ENCODE measurements at regions not wholly inside any gene's neighbourhood (a gene's known extent, or its start where the extent isn't known, plus 50 kb on each side); places are given as distances from the start of the nearest gene placed in this dataset.
A peak's percentile ranks its signal among the peaks of the same experiment; 100 is the strongest.
"Not testable (repeated sequence)": the region's sequence is repeated elsewhere in the genome, so short reads cannot be mapped to it uniquely, and the experiment has no call there.

DNA sequence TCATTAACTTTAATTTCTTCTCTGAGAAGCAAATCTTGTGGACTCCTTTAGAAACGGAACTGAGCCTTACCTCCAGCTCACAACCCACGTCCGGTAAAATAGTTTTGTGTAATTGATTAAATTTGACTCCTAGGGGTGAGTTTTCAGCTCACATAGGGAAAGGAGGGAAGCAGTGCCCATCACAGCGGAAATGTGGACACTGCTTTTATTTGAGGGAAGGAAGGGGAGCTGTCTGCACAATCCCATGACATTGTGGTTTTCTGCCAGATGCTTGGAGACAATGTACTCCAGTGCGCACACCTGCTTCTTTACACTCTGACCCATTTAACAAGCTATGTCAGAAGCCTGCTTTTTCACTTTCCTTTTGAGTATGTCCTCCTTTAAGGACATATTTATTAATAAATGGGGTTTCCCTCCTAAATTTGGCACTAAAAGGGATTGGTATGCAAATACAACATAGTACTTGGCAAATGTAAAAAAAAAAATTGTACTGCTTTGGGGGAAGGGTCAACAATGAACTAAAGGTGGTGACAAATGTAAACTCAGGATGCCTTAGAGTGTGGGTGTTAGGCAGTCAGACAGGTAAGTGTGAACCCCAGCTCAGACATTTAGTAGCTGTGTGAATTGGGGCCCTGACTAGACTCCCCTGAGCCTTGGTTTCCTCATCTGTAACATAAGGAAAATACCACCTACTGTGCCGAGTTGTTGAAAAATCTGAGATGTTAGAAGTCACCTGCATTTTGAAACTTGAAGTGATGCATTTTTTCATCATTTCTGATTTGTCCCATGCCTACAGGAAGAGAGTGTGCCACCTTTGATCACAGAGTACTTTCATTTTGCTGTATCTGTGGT lies 90.2 kb upstream of the KLF6 start:
- Mint-ChIP-seq H3K4me1 (peaks cover 65% of the 10 kb centered on the region), H3K4me3 (peak overlapping the region; percentile 83), H3K27me3 (no peaks in the 10 kb centered on the region), H3K27ac (peak overlapping the region; percentile 98), H3K36me3 (ENCODE audit: low read depth) (peaks cover 13% of the 10 kb centered on the region), H3K9me3 (no peaks in the 10 kb centered on the region)
- peak; percentile 67 for ATAC-seq (replicated peaks)

DNA sequence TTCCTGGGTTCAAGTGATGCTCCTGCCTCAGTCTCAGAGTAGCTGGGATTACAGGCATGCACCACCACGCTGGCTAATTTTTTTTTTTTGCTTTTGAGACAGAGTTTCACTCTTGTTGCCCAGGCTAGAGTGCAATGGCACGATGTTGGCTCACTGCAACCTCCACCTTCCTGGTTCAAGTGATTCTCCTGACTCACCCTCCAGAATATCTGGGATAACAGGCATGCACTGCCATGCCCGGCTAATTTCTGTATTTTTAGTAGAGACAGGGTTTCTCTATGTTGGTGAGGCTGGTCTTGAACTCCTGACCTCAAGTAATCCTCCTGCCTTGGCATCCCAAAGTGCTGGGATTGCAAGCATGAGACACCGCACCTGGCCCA lies 89.6 kb upstream of the KLF6 start:
- peak overlapping the region; percentile 83 for H3K4me3 Mint-ChIP-seq
- not testable (repeated sequence) for H3K27me3 Mint-ChIP-seq, H3K9me3 Mint-ChIP-seq
- ATAC-seq (replicated peaks) = peak; percentile 22
- peaks cover 13% of the 10 kb centered on the region for H3K36me3 Mint-ChIP-seq (ENCODE audit: low read depth)
- H3K4me1 Mint-ChIP-seq = peaks cover 63% of the 10 kb centered on the region
- H3K27ac Mint-ChIP-seq = peak overlapping the region; percentile 98

DNA sequence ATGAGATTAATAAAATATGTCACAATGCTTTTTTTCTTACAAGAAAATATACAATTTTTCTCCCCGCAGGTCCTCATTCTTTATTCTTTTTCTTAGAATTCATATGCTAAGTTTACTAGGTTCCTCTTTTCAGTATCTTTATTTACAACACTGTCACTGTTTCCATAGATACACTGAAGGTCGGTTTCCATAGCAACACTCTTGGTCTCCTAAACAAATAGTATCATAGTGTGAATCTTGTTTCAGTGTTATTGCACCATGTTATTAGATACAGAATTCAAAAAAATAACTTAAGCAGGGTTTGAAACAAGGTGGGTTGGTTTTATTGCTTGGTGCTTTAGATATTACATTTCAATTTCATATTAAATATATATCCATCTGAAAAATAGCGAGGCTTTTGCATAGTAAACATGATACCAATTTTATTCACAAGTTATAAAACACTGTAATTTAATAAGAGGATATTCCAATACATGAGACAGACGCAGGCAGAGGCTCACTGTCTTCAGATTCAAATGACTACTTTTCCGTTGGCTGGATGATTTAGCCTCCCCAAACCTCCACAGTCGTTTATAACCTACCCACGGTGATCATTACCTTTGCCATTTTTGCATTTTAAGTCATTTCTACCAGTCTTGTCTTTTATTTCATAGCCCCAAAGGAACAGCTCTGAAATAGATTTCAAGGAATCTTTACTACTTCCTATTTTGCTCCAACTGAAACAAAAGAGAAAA lies 88.9 kb upstream of the KLF6 start:
- ATAC-seq (replicated peaks) = peak; percentile 46
- peaks cover 19% of the 10 kb centered on the region for H3K36me3 Mint-ChIP-seq (ENCODE audit: low read depth)
- H3K27ac Mint-ChIP-seq = peak overlapping the region; percentile 98
- peaks cover 65% of the 10 kb centered on the region for H3K4me1 Mint-ChIP-seq
- H3K4me3 Mint-ChIP-seq = peak overlapping the region; percentile 83
- H3K9me3 Mint-ChIP-seq = peaks cover 3% of the 10 kb centered on the region
- H3K27me3 Mint-ChIP-seq = no peaks in the 10 kb centered on the region

DNA sequence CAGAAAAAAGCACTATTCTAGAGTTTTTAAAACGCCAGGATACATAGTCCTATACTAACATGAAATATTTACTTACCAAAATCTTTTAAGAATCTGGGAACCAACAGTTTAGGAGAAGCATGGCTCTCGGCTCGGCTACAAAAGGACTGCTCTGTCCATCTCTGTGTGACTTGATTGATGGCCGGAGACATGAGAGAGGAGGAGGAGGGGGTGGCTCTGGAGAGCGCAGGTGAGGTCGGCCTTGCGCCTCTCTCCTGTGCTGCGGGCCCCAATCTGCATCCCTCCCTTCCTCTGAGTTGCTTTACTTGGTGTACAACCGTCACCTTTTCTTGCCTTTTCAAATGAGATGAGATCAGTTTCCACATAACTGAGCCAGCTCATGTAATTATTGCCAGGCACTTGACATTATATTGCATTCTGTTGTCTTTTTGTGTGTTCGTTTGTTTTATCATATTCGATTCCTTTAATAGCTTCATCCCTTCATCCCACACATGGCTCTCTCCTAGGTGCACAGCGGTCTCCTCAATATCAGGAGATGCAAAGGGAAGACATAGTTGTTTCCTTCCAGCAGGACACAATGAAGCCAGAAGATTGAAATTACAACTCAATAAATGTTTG lies 87.8 kb upstream of the KLF6 start:
- H3K4me3 Mint-ChIP-seq = peak overlapping the region; percentile 83
- peaks cover 23% of the 10 kb centered on the region for H3K36me3 Mint-ChIP-seq (ENCODE audit: low read depth)
- no peak for ATAC-seq (replicated peaks)
- H3K27me3 Mint-ChIP-seq = no peaks in the 10 kb centered on the region
- peaks cover 66% of the 10 kb centered on the region for H3K4me1 Mint-ChIP-seq
- peaks cover 3% of the 10 kb centered on the region for H3K9me3 Mint-ChIP-seq
- peak overlapping the region; percentile 98 for H3K27ac Mint-ChIP-seq

DNA sequence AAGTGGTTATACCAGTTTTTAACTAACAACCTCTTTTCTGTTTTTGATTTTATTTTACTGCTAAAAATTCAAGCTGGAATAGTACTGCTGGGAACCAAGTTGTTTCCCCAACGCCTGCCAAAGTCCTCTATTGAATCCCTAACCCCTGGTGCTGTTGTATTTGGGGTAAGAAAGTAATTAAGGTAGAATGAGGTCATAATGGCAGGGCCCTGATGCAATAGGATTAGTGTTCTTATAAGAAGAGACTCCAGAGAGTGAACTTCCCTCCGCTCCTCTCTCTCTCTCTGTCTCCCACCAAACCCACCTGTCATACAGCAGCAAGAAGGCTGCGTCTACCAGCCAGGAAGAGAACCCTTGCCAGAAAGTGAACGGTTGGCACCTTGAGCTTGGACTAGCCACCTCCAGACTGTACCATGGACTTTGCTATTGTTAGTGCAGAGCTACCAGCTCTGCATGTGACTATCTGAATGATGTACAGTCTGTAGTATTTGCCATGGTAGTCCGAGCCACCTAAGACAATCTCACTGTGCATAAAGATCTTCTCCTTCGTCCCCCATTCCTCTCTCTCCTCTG lies 86.5 kb upstream of the KLF6 start:
- H3K9me3 Mint-ChIP-seq = peaks cover 3% of the 10 kb centered on the region
- H3K36me3 Mint-ChIP-seq (ENCODE audit: low read depth) = peaks cover 30% of the 10 kb centered on the region
- H3K4me3 Mint-ChIP-seq = peak overlapping the region; percentile 83
- no peak for ATAC-seq (replicated peaks)
- H3K27ac Mint-ChIP-seq = peak overlapping the region; percentile 98
- no peaks in the 10 kb centered on the region for H3K27me3 Mint-ChIP-seq
- peaks cover 67% of the 10 kb centered on the region for H3K4me1 Mint-ChIP-seq

DNA sequence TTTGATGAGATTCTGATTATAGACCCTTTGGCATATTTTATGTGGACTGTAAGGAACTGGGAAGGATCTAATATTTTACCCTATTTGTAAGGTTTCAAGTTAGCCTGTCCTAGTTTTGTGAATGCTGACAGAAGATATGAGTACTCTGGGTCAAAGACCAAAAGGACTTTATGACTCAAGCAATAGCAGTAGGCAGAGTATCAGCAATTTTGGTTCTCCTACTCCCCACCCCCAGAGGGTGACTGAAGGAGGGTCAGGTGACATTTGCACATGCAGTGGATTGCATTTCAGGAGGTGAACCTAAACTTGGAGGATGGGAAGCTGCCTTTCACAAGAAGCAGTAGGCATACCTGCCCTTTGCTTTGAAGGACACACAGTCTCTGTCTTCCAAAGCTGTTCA lies 84.0 kb upstream of the KLF6 start:
- Mint-ChIP-seq H3K36me3 (ENCODE audit: low read depth) (peaks cover 23% of the 10 kb centered on the region), H3K4me3 (peak overlapping the region; percentile 72)
- peak; percentile 43 for ATAC-seq (replicated peaks)

DNA sequence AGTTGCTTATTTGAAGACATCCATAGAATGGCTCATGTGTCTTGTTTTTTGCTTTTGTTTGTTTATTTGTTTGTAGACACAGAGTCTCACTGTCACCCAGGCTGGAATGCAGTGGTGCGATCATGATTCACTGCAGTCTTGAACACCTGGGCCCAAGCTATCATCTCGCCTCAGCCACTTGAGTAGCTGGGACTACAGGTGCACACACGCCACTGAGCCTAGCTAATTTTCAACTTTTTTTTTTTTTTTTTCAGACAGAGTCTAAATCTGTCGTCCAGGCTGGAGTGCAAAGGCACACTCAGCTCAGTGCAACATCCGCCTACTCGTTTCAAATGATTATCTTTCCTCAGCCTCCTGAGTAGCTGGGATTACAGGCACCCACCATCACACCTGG lies 83.3 kb upstream of the KLF6 start:
- Mint-ChIP-seq H3K27ac (peak overlapping the region; percentile 98), H3K4me3 (peak overlapping the region; percentile 72), H3K4me1 (peaks cover 57% of the 10 kb centered on the region)

More for the DNA sequence above, 84.0 kb upstream of the KLF6 start:
- H3K27ac Mint-ChIP-seq = peak overlapping the region; percentile 98
- H3K27me3 Mint-ChIP-seq = no peaks in the 10 kb centered on the region
- peaks cover 3% of the 10 kb centered on the region for H3K9me3 Mint-ChIP-seq
- H3K4me1 Mint-ChIP-seq = peaks cover 64% of the 10 kb centered on the region

DNA sequence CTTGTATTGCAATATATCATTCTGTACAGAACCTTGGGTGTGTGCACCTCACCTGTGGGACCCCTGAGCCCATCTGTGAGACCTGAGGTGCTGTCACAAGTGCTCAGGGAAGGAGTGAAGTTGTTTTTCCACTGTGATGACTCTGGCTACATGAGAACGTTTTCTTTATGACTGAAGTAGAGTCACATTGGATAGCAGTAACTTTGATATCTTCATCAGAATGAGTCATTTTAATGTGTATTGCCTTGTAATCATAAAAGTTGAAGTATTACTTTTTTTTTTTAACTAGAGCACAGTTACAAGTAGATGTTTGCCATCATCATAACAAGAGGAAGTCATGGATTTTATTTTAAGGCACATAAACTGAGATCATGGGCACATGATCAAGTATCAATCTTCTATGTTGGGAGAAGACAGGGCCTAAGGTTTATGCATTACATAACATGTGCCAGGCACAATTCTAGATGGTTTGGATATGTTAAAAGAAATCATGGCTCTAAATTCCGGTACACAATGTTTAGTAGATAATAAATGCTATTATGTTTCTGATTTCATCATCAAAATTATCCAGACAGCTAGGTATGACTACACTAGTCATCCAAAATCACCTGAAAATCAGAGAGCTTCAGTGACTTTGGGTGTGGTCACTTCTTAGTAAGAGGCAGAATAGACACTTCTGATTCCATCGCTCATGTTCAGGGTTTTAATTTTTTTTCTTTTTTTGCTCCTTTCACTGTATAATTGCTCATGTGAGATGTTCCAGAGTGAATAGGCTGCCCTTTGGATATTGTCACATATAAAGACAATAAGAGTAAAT lies 82.7 kb upstream of the KLF6 start:
- Mint-ChIP-seq H3K27ac (peak overlapping the region; percentile 98), H3K27me3 (no peaks in the 10 kb centered on the region)
- peak; percentile 68 for ATAC-seq (replicated peaks)

More for the DNA sequence above, 83.3 kb upstream of the KLF6 start:
- Mint-ChIP-seq H3K9me3 (peaks cover 3% of the 10 kb centered on the region), H3K36me3 (ENCODE audit: low read depth) (peaks cover 17% of the 10 kb centered on the region), H3K27me3 (no peaks in the 10 kb centered on the region)
- no peak for ATAC-seq (replicated peaks)

DNA sequence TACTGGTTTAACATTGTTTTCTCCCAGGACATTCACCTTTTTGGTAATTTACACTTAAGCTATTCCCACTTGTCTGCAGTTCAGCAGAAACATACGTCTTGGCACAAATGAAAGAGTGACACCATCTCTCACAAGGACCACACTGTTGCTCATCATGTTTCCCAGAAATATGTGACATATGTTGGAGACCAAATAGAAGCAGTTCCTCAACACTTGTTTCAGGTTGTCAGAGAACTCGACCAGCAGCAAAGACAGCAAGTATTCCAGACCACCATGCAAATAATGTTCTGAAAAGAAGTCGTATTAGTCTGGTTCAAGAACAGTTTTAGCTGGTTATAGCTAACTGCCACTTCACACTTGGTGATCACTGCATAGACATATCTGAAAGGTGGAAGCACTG lies 81.3 kb upstream of the KLF6 start:
- H3K4me3 Mint-ChIP-seq = peak overlapping the region; percentile 72
- ATAC-seq (replicated peaks) = peak; percentile 76
- H3K27me3 Mint-ChIP-seq = no peaks in the 10 kb centered on the region
- H3K27ac Mint-ChIP-seq = peak overlapping the region; percentile 98
- H3K36me3 Mint-ChIP-seq (ENCODE audit: low read depth) = peaks cover 17% of the 10 kb centered on the region
- peaks cover 3% of the 10 kb centered on the region for H3K9me3 Mint-ChIP-seq
- peaks cover 40% of the 10 kb centered on the region for H3K4me1 Mint-ChIP-seq

More for the DNA sequence above, 82.7 kb upstream of the KLF6 start:
- Mint-ChIP-seq H3K4me1 (peaks cover 51% of the 10 kb centered on the region), H3K4me3 (peak overlapping the region; percentile 72), H3K36me3 (ENCODE audit: low read depth) (peaks cover 17% of the 10 kb centered on the region), H3K9me3 (peaks cover 3% of the 10 kb centered on the region)

DNA sequence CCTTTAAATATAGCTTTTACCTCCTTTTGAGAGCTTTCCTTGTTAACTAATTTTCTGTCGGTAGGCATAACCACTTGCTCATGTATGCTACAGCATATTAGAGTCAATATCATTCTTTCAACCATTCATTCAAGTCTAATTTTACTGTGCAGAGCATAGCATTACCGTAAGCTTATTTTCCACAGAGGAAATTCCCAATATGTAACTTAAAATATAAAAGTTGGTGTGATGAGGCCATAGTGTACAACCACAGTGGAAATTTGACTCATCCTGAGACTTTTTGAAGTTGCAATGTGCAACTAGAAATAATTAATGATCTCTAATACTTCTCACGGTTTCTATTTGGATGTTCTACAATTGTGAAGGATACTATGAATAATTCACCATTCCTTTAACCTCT lies 80.6 kb upstream of the KLF6 start:
- ATAC-seq (replicated peaks) = peak; percentile 20
- peaks cover 3% of the 10 kb centered on the region for H3K9me3 Mint-ChIP-seq
- peak overlapping the region; percentile 72 for H3K4me3 Mint-ChIP-seq
- H3K4me1 Mint-ChIP-seq = peaks cover 39% of the 10 kb centered on the region
- no peaks in the 10 kb centered on the region for H3K27me3 Mint-ChIP-seq
- H3K27ac Mint-ChIP-seq = peak overlapping the region; percentile 98
- H3K36me3 Mint-ChIP-seq (ENCODE audit: low read depth) = peaks cover 17% of the 10 kb centered on the region

DNA sequence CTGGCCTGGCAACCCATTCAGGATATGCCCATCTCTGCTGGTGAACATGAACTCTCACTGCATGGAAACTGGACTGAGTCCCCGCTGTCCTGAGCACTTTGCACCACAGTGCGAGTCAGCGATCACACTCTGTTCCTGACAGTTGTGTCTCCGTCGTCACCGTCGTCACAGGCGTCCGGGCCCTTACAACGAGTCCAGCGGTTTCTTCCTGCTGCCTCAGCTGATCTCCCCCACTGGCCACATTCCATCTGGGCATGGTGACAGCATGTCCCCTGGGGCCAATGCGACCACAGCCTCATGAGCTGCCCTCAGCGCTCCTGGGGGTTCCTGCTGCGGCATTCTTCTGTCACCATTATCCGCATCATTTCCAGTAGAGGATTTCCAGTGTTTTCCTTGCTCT lies 76.8 kb upstream of the KLF6 start:
- no peak overlapping the region for H3K27ac Mint-ChIP-seq
- no peaks in the 10 kb centered on the region for H3K36me3 Mint-ChIP-seq (ENCODE audit: low read depth)
- peaks cover 14% of the 10 kb centered on the region for H3K4me1 Mint-ChIP-seq
- ATAC-seq (replicated peaks) = no peak
- H3K4me3 Mint-ChIP-seq = no peak overlapping the region
- no peaks in the 10 kb centered on the region for H3K27me3 Mint-ChIP-seq
- no peaks in the 10 kb centered on the region for H3K9me3 Mint-ChIP-seq

DNA sequence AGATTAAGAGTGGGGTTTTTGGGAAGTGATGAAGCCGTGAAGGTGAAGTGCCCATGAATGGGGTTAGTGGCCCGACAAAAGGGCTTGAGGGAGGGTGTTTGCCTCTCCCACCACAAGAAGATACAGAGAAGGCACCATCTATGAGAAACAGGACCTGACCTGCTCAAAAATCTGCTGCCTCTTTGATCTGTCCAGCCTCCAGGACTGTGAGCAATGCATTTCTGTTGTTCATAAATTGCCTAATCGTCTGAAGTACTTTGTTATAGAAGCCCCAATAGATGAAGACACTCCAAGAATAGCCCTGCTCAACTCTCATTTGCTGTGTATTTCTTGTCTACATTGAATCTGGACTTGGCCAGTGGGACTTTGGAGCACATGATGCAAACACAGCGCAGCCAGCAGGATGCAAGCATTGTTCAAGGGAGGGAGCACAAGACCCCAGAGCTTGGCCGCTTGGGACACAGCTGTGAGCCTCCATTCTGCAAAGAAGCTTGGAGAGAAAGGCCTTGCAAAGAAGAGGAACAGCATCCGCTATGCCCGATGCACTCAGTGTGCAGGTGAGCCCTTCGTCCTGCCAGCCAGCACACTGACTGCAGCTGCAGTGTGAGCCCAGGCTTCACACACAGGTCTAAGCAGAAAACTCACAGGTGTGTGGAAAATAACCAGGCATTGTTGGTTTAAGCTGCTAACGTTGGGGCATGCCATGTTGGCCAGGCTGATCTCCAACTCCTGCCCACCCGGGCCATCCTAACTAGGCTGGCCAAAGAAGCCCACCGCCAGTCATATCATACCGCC lies 73.2 kb upstream of the KLF6 start:
- no peaks in the 10 kb centered on the region for H3K27me3 Mint-ChIP-seq
- no peak for ATAC-seq (replicated peaks)
- no peaks in the 10 kb centered on the region for H3K9me3 Mint-ChIP-seq

DNA sequence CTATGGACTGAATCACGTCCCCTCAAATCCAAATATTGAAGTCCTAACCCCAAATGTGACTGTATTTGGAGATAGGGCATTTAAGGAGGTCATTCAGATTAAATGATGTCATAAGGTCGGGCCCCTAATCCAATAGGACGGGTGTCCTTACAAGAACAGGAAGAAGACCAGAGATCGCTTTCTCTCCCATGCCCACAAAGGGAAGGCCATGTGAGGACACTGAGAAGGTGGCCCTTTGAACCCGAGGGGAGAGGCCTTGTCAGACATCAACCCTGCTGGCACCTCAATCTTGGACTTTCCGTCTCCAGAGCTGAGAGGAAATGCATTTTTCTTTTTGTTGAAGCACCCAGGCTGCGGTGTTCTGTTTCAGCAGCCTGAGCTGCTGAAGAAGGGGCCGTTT lies 72.3 kb upstream of the KLF6 start:
- H3K9me3 Mint-ChIP-seq = no peaks in the 10 kb centered on the region
- ATAC-seq (replicated peaks) = no peak
- H3K27ac Mint-ChIP-seq = no peak overlapping the region
- no peak overlapping the region for H3K4me3 Mint-ChIP-seq
- H3K4me1 Mint-ChIP-seq = peaks cover 4% of the 10 kb centered on the region
- no peaks in the 10 kb centered on the region for H3K27me3 Mint-ChIP-seq
- peaks cover under 1% of the 10 kb centered on the region for H3K36me3 Mint-ChIP-seq (ENCODE audit: low read depth)

More for the DNA sequence above, 73.2 kb upstream of the KLF6 start:
- Mint-ChIP-seq H3K36me3 (ENCODE audit: low read depth) (no peaks in the 10 kb centered on the region), H3K27ac (no peak overlapping the region), H3K4me3 (no peak overlapping the region), H3K4me1 (peaks cover 3% of the 10 kb centered on the region)

Data from activated T-helper 17 cell treated with anti-CD3 and anti-CD28 coated beads, Interleukin-2, amount 50 U/mL, for 72 hours (primary cell).